G401 (cell line): ENCODE measurements at regions not wholly inside any gene's neighbourhood (a gene's known extent, or its start where the extent isn't known, plus 50 kb on each side); places are given as distances from the start of the nearest gene placed in this dataset.
"Not testable (repeated sequence)": the region's sequence is repeated elsewhere in the genome, so short reads cannot be mapped to it uniquely, and the experiment has no call there.

Experiments used
- DNase-seq: peaks from one replicate; pipeline ENCODE4 v3.0.0-alpha.2; 2015; ENCODE audit warnings: low spot score
- in situ Hi-C: cut with HindIII; loops from 2 replicates; pipeline ENCODE4 v1.10.0; 2016; ENCODE audit warnings: low sequenced_read_pairs, mixed read lengths

DNA sequence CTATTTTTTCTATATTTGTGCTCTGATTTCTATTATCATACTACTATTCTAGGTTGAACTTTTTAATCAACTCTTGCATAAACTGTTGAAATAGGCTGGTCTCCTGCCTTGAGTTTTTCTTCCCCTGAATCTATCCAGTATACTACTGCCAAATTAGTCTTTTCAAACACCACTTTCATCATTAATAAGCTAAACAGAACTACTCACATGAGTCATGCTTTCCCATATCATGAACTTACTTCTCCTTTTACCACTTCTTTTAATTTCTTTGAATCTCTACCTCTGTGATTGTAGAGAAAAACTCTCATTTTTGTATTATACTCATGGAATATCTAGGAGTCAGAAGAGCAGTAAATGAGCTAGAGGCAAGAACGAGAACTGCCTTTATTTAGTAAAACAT lies 340.3 kb upstream of the PDE3A start:
- in situ Hi-C loops = no loop called here
- no peak for DNase-seq

DNA sequence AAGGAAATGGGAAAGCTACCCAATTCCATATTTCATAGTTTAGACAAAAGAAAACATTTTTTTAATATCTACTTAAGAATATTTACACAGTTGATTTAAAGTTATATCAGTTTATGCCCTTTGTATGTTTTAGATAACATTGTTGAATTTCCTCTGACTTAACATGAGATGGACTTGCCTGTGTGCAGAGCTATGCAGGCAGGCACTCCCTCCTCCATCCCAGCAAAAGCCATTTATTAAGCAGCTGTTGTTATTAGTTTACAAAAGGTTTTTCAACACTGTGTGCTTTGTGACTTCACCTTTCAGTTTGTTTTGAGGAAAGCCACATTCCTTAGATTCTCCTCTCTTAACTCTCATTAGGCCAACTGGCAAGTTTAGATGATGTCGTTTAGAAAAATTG lies 337.5 kb upstream of the PDE3A start:
- no peak for DNase-seq
- in situ Hi-C loops = no loop called here

DNA sequence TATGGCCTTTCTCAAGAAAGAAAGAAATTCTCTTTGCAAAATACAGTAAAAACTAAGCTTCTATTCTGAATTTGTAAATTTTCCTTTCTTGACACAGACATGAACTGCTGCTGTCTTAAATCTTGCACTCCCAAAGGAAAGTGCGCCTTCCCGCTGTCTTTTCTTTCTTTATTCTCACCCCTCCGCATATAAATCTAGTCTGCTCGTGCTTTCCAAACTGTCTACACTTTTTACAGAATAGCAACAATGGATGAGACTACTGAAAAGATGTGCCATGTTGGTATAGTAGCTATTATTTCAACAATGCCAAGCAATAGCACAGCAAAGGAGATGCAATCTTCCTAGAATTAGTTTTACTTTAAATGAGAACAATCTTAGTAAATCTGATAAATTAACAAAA lies 328.8 kb upstream of the PDE3A start:
- DNase-seq = no peak
- in situ Hi-C loops = no loop called here

DNA sequence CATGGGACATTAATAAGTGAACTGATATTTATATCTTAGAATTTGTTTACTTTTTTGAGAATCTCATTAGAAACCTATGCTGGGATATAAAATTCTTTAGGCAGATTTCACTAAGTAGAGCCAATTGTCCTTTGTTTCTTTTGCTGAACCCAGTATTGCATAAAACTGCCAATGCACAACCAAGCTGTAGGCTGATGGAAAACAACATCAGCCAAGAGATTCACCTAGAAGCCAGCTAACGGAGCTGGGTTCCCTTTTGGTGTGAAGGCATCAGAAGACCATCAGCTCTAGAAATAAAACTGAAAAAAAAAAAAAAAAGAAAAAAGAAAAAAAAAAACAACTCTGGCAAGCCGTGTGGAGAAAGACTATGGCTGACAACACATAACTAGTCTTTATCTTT lies 328.2 kb upstream of the PDE3A start:
- in situ Hi-C loops = no loop called here
- no peak for DNase-seq

DNA sequence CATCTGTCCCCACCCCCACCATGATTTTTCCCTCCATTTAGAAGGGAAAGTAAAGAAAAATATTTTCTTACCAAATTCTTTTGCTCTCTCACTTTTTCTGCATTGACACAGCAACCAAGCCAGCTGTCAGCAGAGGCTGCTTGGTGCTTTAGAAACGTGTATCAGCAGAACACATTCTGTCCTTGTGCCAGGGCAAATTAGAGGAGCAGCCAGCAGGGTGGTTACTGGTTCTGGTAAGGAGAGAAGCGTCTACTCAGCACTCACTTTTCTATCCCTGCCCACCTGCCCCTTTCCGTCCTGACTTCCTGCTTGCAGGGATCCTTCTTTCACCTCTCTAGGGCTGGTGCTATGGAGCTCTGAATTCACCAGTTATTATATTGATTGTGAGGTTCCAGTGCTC lies 327.5 kb upstream of the PDE3A start:
- in situ Hi-C loops = no loop called here
- DNase-seq = no peak

DNA sequence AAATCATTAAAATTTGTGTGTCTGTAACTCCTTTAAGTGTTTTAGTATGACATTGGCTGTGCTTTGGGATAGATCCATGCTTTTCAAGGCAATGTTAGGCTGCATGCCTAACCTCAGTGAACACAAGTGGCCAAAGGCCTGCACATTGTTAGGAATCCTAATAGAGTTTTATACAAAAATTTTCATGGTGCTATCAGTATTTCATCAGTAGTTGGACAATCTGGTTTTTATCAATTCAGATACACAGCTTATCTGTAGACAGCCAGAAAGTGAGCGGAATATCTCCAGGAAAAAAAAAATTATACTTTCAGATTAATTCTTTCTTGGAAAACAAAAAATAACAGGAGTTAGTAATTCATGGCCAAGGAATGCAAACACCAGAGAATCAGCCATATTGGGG lies 324.0 kb upstream of the PDE3A start:
- no peak for DNase-seq
- in situ Hi-C loops = no loop called here

DNA sequence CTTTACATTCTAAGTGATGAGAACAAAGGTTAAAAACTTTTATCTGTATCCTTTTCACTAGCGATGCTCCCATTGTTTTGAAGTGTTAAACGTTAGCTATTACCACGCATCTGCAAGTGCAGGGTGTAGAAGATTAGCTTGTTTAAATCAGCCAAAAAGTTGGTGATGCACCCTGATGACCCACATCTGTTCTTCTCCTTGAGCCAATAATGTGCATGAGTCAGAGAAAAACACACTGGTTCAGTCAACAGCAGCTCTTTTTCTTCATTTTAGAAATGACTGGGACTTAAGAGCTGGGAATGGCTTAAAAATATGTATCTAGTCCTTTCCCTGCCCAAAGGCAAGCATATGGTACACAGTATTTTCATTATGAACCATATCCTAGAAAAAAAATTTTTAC lies 323.5 kb upstream of the PDE3A start:
- DNase-seq = no peak
- in situ Hi-C loops = no loop called here

DNA sequence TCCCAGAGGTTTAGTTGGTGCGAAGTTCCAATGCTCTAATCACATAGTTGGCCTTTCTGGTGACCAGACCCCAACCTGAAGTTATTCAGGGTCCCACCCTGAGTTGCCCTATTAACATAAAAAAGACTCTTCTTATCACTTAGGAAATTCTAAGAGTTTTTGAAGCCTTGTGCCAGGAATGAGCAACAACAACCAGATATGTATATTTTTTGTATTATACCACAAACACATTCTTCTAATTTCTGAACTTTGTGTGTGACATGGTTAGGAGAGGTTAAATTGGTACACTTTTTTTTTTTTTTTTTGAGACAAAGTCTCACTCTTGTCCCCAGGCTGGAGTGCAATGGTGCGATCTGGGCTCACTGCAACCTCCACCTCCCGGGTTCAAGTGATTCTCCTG lies 320.4 kb upstream of the PDE3A start:
- no peak for DNase-seq
- in situ Hi-C loops = no loop called here

DNA sequence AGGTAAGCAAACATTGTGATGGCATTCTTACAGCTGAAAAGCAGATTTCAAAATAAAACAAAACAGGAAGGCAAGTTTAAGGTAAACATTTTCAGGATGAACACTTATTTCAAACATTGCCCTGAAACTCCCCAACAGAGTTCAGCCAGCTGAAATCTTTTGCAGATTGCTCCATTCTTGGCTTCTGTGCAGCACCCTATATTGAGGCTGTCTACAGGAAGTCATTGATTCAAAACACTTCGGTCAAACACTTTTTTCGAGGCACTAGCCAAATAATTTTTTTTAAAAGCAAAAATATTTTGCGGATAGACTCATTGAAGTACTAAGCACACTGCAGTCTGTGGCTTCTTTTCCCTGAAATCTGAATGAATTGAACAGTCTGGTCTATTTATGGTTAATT lies 318.1 kb upstream of the PDE3A start:
- no peak for DNase-seq
- in situ Hi-C loops = no loop called here

DNA sequence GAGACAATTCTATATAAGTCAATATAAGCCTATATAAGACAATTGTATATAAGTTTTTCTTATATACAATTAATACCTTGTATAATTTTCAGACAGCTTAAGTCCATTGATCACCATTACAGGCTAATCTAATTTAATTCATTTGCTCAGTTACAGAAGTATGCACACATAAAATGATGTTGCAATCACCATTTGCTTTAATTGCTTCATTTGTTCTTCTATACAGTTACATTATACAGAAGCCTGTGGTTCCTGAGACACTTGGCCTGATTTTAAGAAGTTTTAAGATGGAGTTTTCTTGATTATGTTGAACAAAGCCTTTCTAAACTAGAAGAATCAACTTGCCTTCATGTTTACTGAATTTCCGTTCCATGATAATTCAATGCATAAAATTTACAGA lies 314.6 kb upstream of the PDE3A start:
- in situ Hi-C loops = no loop called here
- DNase-seq = no peak

DNA sequence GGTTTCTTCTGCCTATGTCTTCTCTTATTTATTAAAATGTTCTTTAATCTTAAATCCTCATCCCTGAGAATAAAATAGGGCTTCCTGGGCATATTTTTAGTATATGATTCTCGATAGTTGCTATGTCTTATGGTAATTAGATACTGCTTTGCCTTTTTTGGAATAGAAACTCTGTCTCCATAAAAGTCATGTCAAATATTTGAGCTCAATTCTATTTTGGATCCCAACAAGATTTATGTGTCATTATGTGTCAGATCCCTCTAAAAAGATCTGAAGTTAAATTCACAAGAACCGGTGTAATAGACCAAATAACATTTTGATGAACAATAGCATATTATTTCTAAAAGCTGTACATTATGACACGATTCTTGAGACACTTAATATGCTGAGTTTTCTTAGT lies 312.5 kb upstream of the PDE3A start:
- in situ Hi-C loops = no loop called here

DNA sequence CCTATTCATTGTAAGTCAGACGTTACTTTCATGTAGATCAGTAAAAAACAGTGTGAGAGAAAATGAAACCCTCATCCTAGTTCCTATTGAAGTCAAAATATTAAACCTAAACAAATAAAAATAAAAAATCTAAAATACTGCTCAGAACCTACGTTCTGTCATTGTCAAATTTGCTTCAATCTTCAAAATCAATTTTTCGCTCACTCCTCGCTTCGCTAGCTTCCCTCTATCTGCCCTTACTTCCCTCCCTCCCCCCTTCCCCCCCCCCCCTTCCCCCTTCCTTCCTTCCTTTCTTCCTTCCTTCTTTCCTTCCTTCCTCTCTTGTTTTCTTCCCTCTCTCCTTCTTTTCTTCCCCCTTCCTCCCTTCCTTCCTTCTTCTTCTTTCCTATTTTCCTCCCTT lies 310.9 kb upstream of the PDE3A start:
- in situ Hi-C loops = no loop called here
- DNase-seq = no peak

More for the DNA sequence above, 312.5 kb upstream of the PDE3A start:
- DNase-seq = no peak

DNA sequence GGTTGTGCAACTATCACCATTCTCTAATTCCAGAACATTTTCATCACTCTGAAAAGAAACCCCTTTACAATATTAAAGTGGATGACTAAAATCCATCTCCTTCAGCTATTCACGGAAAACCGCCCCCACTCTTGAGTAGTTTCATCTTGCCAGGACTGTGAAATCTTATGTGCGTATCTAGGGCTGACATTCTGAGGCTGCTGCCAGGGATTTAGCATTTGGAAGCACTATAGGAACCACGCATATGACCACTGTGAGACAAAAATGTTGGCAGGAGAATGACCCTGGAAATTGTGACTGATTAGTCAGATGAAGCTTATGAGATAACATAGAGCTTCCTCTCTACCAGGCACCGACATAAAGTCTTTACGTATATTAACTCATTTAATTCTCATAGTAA lies 305.2 kb upstream of the PDE3A start:
- DNase-seq = no peak
- in situ Hi-C loops = no loop called here

DNA sequence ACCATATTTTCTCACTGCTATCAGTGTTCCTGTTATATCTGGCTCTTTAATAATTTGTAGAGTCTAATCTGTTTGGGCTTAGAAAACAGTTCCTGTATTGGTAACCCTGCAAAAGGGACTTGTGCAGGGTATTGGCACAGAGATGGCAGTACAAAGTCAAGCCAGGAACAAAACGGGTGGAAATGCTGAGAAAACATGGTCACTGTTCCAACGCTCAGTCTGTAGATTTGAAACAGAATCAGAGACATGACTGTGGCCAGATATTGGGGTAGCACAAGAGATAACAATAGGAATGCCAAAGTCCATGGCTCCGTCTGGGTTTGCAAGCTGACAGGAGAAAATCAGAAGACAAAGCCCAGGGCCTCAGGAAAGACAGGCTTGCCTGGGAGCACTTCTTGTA lies 290.7 kb upstream of the PDE3A start:
- in situ Hi-C loops = no loop called here
- no peak for DNase-seq

DNA sequence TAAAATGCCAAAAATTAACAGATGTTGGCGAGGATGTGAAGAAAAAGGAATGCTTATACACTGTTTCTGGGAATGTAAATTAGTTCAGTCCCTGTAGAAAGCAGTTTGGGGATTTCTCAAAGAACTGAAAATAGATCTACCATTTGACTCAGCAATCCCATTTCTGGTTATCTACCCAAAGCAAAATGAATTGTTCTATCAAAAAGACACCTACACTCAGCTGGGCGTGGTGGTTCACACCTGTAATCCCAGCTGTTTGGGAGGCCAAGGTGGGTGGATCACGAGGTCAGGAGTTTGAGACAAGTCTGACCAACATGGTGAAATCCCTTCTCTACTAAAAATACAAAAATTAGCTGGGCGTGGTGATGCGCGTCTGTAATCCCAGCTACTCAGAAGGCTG lies 279.3 kb upstream of the PDE3A start:
- no peak for DNase-seq

DNA sequence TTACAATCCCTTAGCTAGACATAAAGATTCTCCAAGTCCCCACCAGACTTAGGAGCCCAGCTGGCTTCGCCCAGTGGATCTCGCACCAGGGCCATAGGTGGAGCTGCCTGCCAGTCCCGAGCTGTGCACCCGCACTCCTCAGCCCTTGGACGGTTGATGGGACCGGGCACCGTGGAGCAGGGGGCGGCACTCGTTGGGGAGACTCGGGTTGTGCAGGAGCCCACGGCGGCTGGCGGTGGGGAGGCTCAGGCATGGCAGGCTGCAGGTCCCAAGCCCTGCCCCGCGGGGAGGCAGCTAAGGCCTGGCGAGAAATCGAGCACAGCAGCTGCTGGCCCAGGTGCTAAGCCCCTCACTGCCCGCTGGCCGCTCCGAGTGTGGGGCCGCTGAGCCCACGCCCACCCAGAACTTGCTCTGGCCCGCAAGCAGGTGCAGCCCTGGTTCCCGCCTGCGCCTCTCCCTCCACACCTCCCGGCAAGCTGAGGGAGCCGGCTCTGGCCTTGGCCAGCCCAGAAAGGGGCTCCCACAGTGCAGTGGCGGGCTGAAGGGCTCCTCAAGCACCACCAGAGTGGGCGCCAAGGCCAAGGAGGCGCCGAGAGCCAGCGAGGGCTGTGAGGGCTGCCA lies 275.0 kb upstream of the PDE3A start:
- DNase-seq, in situ Hi-C loops: not testable (repeated sequence)

More for the DNA sequence above, 279.3 kb upstream of the PDE3A start:
- in situ Hi-C loops = no loop called here

DNA sequence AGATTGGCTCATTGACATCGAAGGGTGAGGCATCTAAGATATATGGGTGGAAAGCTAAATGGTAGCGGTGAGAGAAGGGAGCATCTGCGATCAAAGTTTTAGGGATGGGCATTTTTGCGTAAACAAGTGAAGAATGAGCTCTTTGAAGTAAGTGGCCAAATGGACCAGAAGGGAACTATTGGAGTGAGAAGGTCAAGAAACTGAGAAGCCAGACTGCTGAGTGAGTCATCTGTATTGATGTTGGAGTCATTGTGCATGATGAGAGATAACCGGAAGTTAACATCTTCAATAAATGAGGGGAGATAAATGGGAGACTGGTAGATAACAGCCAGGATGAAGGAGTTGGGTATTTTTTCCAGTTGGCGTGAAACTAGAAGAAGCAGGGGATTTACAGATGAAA lies 271.9 kb upstream of the PDE3A start:
- DNase-seq = no peak
- in situ Hi-C loops = no loop called here

DNA sequence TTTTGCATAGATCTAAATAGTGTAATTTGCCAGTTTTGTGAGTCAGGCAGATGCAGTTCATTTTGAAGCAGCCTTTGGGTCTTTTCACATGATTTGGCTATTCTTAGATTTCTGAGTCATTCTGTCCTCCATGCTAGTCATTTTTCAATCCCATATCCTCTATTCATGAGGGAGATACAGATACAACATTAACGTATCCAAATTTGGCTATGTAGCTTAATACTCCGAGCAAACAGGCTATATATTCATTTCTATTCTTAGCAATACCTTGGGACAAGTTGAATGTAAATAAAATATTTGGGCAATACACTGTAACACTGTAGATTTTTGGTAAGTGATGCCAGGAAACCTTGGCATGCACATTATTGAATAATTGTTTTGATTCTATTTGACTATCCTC lies 270.7 kb upstream of the PDE3A start:
- in situ Hi-C loops = no loop called here
- no peak for DNase-seq

DNA sequence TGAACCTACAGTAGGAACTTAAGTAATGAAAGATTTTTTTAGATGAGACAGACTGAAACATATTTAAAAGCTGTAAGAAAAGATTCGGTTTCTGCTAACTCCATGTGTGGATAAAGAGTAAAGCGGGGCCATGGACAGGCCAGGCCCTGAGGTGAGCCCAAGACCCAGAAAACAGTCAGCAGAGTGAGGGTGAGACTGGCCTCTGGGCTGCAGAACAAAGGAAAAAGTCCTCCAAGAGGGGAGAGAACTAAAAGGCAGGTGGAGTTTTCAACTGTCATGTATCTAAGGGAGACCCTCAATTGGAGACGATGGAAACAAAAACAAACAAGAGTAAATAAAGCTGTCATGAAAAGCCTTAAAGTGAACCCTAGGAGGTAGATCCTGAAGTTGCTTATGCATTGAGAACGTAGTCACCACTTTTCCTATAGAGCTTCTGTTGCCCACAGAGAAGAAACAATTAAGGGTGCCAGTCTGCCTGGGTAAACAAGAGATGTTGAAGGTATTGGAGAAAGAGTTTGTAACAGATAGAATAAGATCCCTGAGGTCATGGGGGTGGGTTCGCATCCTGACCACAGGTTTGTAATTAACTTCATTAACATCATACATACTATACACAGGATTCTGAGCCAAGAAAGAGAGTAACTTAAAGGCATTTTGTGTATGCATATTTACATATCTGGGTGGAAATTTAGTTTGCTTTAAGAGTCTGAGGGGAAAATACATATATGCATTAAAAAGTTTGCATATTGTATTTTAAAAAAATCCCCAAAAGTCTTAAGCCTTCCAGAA lies 268.7 kb upstream of the PDE3A start:
- in situ Hi-C loops = no loop called here
- DNase-seq = no peak

DNA sequence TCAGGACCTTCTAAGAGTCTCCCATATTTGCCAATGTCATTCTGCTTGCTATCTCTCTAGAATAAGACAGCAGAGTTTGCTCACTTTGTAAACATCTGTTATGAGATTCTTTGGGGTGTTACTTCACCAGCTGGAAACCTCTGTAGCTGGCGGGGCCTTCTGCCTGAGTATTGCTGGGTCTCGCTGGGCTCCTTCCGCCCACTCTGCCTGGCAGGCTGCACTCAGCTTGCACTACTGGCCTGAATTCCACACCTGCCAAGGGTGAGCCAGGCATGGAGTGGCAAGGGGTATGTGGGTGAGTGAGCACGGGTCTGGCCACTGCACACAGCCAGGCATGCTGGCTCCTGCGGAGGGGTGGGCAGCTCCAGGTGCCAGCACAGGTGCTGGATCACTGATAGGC lies 267.3 kb upstream of the PDE3A start:
- DNase-seq = no peak
- in situ Hi-C loops = no loop called here

DNA sequence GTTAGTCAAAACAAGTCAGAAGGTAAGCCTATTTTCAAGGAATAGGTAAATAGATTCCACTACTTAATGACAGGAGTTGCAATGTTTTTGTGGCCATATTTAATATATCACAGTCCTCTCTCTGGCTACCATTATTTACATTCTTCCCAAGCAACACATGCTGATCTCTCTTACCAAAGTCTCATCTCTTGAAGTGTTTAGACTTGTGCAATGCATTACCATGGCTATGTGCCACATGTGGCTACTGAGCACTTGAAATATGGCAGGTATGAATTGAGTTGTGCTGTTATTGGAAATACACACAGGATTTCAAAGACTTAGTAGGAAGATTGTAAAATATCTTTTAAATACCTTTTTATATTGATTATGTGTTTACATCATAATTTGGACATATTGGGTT lies 262.4 kb upstream of the PDE3A start:
- in situ Hi-C loops = no loop called here
- DNase-seq = no peak
